ENCODE measurements at regions not wholly inside any gene's neighbourhood (a gene's known extent, or its start where the extent isn't known, plus 50 kb on each side); places are given as distances from the start of the nearest gene placed in this dataset.
"Not testable (repeated sequence)": the region's sequence is repeated elsewhere in the genome, so short reads cannot be mapped to it uniquely, and the experiment has no call there.

GRCh38 chr7:112669306-112669705, 120.9 kb downstream of the TMEM168 start:
- no peak overlapping the region for H3K4me3 ChIP-seq (ENCODE audit: low read depth, low read length)
- no peaks in the 10 kb centered on the region for H3K27me3 ChIP-seq (ENCODE audit: control insufficient read depth, insufficient read depth, low read length)
- H3K36me3 ChIP-seq (ENCODE audit: control insufficient read depth, insufficient read depth, low read length): no peaks in the 10 kb centered on the region
- TF ChIP-seq CTCF (IDR thresholded peaks at IDR 0.05; ENCODE audit: insufficient read depth, low read length, poor library complexity, severe bottlenecking): no peak
- DNase-seq (ENCODE audit: low read depth): no peak

- TF ChIP-seq CTCF (IDR thresholded peaks at IDR 0.05; ENCODE audit: insufficient read depth, low read length, poor library complexity, severe bottlenecking): no peak
- no peak overlapping the region for H3K4me3 ChIP-seq (ENCODE audit: low read depth, low read length)
- no peak for DNase-seq (ENCODE audit: low read depth)
- H3K36me3 ChIP-seq (ENCODE audit: control insufficient read depth, insufficient read depth, low read length): no peaks in the 10 kb centered on the region
- no peaks in the 10 kb centered on the region for H3K27me3 ChIP-seq (ENCODE audit: control insufficient read depth, insufficient read depth, low read length)
These were observed 120.0 kb downstream of the TMEM168 start for GRCh38 chr7:112670193-112670592.

- no peak overlapping the region for H3K4me3 ChIP-seq (ENCODE audit: low read depth, low read length)
- TF ChIP-seq CTCF (IDR thresholded peaks at IDR 0.05; ENCODE audit: insufficient read depth, low read length, poor library complexity, severe bottlenecking): no peak
- H3K36me3 ChIP-seq (ENCODE audit: control insufficient read depth, insufficient read depth, low read length): no peaks in the 10 kb centered on the region
- no peaks in the 10 kb centered on the region for H3K27me3 ChIP-seq (ENCODE audit: control insufficient read depth, insufficient read depth, low read length)
- DNase-seq (ENCODE audit: low read depth): no peak
These were observed 111.6 kb downstream of the TMEM168 start for GRCh38 chr7:112678626-112679025.

- DNase-seq (ENCODE audit: low read depth); H3K36me3 ChIP-seq (ENCODE audit: control insufficient read depth, insufficient read depth, low read length); H3K4me3 ChIP-seq (ENCODE audit: low read depth, low read length); H3K27me3 ChIP-seq (ENCODE audit: control insufficient read depth, insufficient read depth, low read length): not testable (repeated sequence)
These were observed 100.6 kb downstream of the TMEM168 start for GRCh38 chr7:112689466-112690177.

GRCh38 chr7:112692333-112692732, 97.9 kb downstream of the TMEM168 start:
- no peak for DNase-seq (ENCODE audit: low read depth)
- TF ChIP-seq CTCF (IDR thresholded peaks at IDR 0.05; ENCODE audit: insufficient read depth, low read length, poor library complexity, severe bottlenecking): no peak
- Histone ChIP-seq H3K4me3 (ENCODE audit: low read depth, low read length) (no peak overlapping the region), H3K27me3 (ENCODE audit: control insufficient read depth, insufficient read depth, low read length) (no peaks in the 10 kb centered on the region), H3K36me3 (ENCODE audit: control insufficient read depth, insufficient read depth, low read length) (no peaks in the 10 kb centered on the region)

- H3K27me3 ChIP-seq (ENCODE audit: control insufficient read depth, insufficient read depth, low read length); DNase-seq (ENCODE audit: low read depth); H3K4me3 ChIP-seq (ENCODE audit: low read depth, low read length): not testable (repeated sequence)
These were observed 93.0 kb downstream of the TMEM168 start for GRCh38 chr7:112697211-112697610.

More at GRCh38 chr7:112697211-112697610, 93.0 kb downstream of the TMEM168 start:
- H3K36me3 ChIP-seq (ENCODE audit: control insufficient read depth, insufficient read depth, low read length): not testable (repeated sequence)
